D341Med (cell line): ENCODE measurements at regions not wholly inside any gene's neighbourhood (a gene's known extent, or its start where the extent isn't known, plus 50 kb on each side); places are given as distances from the start of the nearest gene placed in this dataset.

Experiments
- DNase-seq: peaks from one replicate; pipeline ENCODE4 v3.0.0; 2012; ENCODE audit warnings: low spot score

DNA sequence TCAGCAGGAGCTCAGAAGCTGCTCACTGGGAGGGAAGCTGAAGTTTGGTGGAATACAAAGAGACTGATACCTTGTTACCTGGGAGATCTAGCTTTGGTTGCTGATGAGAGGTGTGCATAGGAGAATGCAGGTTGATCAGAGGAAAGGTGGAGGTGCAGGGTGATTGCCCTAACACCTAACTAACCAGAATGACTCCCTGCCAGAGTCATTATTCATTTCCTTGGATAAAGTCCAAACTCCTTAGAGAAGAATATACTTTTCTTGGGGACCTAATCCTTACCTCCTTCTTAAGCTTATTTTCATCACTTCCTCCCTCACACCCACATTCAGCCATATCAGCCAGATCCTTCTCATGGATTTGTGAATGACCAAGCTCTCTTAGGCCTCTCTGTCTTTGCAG is 814.2 kb upstream of the TENM4 start:
- no peak for DNase-seq

DNA sequence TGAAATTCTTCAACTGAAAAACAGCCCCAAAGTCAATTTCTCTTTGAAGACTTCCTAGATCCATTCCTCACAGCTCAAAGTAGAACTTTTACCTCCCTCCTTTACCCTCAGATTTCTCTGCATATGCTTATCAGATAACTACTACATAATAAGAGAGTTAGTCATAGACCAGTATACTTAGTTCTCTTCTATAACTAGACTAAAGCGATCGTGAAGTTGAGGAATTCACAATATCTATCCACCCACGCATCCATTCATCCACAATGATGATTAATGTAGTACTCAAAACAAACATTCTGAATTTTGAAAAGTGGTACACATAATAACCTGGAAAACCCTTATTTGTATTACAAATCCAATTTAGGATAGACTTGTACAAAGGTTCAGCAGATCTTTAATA is 800.9 kb upstream of the TENM4 start:
- DNase-seq = no peak

DNA sequence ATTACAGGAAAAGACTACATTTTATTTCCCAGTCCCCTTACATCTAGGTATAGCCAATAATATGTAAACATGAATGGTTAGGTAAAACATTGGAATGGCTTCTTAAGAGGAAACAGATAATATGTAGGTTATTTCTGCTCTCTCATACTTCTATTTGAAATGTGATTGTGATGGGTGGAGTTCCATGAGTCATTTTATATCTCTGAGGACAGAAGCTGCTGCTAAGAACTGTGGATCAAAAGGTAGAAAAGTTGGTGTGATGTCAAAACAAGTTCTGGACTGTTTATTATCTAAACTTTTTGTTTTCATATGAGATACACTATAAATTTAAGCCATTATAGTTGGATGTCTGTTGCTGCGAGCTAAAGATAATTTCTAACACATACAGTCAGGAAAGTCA is 799.4 kb upstream of the TENM4 start:
- no peak for DNase-seq

DNA sequence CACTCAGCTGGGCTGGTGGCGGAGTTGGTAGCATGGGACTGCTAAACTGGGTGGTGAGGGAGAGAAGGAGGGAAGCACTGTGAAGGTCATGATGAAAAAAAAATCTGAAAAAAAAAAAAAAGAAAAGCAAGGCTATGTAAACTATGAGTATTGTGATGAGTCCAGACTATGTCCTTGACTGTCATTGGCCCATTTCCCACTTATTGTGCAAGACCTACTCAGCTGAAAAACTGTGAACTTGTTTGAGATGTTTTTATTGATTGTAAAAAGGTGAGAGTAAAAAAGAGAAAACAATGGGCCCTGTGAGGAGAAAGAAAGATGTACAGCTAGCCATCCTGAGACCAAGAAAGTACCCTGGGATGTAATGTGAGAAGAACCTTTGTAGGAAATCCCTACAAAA is 798.4 kb upstream of the TENM4 start:
- no peak for DNase-seq

DNA sequence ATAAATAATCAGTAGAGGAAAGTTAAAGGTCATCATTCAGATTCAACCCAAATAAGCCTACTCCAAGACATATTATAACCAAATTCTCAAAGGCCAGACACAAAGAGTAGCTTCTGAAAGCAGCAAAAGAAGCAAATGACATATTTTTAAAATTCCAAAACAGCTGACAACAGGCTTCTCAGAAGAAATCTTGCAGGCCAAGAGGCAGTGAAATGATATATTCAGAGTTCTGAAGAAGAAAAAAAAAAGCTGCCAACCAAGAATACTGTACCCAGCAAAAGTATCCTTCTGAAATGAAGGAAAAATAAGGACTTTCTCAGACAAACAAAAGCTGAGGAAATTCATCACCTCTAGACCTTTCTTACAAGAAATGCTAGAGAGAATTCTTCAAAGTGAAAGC is 787.1 kb upstream of the TENM4 start:
- no peak for DNase-seq

DNA sequence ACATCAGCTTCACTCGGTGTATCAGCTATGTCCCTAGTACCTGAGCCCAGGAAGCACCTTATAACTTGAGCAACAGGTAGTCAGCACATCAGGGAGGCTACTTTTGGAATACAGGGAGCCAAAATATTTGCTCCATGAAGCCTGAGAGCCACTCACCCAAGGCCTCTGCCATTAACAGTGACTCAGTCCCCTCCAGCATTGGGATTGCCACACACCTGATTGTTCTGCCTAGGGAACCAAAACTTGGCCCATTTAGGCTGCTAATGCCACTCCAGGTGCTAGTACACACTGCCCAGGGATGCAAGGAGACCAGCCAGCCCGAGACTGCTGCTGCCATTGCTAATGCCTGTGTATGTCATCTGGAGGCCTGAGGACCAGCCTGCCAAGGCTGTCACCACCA is 773.6 kb upstream of the TENM4 start:
- DNase-seq = no peak

DNA sequence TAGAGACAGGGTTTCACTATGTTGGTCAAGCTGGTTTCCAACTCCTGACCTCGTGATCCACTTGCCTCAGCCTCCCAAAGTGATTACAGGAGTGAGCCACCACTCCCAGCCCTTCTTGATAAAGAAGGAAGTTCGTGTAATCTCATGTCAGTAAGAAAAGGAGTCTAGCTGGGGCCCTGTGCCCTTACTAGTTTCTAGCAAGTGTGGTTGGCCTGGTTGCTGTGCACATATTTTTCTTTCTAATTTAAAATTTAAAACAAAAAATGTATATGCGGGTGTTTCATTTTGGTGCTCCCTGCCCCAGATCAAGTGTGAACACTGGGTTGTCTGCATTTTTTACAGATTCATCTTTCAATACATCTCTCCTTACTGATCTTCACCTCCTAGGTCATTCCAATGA is 770.8 kb upstream of the TENM4 start:
- DNase-seq = no peak

DNA sequence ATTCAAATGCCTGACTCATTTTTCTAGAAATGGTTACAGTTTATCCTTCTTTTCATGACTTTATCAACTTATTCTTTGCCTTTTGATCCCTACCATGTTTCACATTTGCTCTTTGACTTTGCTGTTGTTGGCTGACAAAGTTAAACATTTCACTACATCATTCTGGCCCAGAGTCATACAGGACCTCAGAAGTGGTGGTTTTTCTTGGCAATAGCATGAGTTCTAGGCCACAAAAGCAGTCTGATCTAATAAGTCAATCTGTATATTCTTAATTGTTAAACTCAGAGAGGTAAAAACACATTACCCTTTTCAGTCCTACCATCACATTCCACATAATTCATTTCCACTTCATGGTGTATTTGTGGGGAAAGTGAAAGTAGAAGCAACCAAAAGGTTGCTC is 763.2 kb upstream of the TENM4 start:
- DNase-seq = no peak

DNA sequence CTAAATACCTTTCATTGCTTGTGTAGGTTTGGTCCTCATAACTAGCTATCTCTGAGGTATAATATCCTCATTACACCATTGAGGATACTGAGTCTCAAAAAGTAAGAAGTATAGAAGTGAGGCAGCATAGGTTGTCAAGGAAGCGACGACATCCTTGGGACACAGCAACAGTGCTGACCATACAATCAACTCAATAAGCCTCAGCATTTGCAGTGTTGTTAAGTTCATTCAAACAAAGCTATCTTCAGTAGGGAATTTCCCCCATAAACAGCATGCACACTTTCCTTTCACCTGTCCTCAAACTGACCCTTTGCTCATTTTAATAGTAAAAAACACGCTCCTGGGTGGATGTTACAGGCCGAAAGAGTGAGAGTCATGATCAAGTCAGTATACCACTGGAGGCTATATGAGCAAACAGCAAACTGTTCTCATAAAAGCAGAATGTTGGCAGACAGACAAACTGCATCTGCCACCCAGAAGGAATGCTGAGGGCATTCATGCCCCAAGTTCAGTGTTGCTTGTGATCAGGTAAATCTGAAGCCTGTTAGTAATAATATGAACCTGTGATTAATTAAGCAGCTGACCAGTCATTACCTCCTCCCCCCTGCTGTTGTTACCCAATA is 756.2 kb upstream of the TENM4 start:
- no peak for DNase-seq

DNA sequence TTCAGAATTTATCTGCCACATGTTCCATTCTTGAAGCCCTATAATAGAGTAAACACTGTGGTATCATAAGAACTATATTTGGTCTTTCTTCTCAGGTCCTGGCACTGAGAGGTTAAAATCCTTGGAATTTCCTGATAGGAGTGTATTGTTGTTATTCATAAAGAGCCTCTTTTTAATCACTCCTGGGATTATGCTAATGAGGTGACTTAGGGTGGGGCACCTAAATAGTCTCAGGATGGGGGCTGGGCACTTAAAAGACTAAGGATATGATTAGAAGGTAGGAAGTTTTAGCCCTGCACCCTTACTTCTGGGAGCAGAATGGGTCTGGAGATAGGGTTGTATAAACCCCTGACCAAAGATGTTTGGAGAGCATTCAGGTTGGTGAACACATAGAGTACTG is 755.2 kb upstream of the TENM4 start:
- DNase-seq = no peak

DNA sequence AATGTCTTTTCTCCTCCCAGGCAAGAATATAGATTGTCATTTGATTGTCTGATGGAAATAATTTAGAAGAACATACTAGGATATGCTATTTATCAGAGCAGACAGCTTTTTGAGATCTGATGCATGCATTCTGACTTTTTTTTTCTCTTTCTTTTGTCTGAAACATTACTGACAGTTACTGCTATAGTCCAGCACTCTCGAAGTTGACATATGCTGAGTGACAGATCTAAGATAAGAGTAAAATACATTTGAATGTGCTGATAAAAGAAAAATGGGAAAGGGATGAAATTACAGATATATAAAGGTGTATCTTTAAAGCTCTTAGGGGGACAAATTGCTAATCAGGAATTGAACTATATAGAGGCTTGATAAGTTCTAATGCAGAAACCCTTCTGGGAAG is 753.8 kb upstream of the TENM4 start:
- DNase-seq = no peak

DNA sequence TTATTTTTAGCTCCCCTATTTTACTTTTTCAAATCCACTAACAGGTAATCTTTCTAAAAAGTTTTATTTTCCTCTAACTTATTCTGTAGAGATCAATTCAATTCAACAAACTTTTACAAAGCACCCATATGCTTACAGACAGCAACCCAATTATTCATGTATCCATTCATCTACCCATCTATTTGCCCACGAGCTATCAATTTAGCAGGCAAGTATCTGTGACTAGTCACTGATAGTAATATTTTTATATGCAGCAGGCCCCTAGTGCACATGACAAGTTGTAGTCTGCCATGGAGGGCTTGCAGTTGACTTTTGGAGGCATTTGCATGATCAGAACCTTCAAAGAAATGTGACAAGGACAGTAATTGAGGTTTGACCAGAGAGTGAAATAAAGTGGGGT is 753.2 kb upstream of the TENM4 start:
- no peak for DNase-seq

DNA sequence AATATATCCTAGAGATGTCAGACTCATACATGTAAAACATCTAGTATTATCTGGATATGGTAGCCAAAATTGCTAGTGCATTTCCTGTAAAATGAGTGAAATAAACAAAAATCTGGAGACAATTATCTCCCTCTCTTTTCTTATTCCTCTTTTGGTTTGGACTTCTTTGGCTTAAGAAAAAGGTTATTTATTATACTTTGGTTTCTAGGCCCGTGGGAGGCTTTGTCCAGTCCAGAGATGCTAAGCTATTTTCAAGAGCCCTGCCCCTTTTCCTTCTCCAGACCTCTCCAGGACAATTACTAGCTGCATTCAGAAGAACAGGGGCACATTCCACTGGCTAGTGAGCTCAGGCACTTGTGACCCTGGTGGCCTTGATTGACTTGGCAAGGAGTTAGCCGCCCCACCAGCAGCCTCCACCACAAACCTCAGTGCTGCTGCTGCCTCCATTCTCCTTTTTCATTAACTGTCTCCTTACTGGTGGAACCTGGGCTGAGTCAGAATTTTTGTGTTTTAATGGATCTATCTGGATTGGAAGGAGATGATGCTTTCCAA is 747.3 kb upstream of the TENM4 start:
- no peak for DNase-seq

DNA sequence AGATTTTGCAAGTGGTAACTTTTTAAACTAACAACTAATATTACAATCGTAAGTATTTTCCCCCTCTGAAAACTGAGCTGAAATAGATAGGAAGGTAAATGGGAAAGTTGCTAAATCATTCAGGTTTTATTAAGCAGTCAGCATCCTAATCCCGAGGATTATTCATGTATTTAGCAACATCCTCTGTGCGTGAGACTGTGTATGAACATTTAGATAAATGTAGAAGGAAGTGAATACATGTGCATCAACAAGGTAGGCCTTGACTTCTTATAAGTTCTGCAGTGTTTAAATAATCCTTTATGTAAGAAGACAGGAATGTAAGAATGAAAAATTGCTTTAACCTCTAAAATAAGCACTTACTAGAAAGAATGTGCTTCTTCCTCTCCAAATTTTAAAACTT is 745.9 kb upstream of the TENM4 start:
- DNase-seq = no peak

DNA sequence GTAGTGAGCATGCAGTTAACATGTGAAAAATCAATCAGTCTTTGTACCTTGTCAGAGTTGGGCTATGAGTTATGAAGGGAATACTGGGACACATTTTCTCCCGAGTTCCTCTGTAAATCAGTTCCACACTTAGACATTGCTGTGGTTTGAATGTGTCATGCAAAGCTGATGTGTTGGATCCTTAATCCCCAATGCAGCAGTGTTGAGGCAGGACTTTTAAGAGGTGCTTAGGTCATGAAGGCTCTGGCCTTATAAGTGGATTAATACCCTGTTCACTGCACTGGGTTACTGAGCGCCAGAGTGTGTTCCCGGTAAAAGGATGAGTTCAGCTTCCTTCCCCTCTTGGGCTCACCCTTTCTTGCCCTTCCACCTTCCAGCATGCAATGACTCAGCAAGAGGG is 742.1 kb upstream of the TENM4 start:
- no peak for DNase-seq

DNA sequence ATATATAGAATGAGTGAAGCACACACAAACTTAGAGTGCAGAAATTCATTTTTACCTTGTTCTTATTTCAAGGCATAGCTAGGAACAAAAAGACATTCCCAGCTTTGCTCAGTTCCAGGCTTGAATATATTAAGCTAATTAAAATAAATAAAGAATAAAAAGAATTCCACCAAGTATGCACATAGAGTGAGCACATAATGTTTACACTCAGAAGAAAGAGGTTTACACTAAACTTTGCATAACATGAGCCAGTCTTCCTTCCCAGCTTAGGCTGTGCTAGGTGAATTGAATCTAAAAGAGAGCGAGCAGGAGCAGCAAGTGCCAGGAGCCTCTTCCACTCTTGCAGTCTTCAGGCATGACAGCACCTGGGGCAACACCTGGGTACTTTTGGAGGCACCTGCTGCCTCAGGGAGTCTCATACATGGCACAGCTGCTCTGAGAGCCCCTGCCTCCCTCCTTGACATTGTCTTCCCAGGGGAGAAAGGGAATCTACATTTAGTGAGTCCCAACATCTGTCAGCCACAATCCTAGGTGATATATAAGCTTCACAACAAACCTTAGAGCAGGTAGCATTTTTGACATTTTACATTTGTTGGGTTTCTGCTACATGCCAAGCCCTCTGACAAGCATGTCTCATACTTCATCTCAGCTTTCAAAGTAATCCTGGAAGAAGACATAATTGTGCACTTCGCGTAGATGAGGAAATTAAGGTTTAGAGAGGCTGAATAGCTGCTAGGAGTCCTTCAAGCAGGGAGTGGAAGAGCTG is 732.7 kb upstream of the TENM4 start:
- DNase-seq = no peak

DNA sequence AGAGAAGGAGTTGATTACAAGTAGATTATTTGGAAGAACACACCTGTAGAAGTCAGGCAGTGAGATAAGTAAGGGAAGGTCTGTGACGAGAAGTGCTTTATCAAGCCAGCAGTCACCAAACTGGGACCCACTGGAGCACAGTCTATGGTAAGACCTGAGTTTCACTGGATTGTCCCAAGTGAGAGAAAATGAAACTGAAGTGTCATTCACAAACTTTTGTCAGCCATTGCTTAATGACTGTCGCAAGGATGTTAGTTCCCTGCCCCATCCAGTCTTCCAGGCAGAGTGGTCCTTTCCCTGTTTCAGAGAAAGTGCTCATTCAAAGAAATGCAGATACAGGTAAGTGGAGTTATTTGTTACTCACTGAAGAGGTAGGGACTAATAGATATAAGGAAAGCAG is 728.0 kb upstream of the TENM4 start:
- no peak for DNase-seq

DNA sequence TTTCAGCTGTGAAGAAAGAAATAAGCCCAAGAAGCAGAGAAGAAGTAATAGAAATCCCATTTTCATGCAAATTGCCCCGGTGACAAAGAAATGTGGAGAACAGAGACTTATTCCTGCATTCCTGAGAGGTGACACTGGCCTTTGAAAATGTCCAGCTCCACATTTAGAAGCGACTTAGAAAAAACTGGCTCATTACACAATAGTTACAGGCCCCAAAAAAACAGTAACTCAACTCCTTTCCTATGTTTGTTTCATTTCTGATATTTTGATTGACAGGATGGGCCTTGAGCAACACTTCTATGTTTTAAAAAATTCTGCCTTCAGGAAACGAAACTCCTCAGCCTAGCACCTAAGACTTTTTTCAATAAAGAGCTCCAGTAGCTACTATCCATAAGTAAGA is 726.9 kb upstream of the TENM4 start:
- DNase-seq = no peak

DNA sequence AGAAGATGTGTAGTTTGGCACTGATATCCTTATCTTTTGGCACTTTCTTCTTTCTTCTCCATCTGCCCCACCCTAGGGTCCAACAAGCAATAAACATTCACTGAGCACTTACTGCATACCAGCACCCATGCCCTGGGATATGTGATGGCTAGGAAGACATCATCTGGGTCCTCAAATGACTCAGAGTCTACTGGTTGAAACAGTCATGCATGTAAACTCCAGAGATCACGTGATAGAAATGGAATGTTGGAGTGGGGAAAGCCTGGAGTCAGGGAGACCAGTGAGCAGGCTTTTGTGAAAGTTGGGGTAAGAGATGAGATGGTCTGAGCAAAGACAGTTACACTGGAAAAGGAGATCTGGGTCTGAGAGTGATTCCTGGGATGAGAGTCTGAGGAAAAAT is 724.9 kb upstream of the TENM4 start:
- DNase-seq = no peak

DNA sequence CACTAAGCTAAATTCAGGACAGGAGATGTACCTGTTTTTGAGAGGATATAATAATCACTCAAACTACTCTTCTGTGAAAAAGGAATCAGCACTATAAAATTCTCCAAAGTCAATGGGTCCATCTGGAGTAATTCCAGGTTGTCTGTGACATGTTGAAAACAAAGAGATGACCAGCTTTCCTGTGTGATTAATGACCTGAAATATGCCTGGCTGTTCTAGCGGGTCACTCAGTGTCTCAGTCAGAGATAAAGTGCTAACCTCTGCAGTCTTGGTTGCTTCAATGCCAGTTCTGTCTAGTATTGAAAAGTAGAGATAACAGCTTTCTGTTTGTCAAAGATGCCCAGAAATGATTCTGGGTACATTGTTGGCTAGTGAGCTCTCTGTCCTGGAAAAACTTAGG is 722.6 kb upstream of the TENM4 start:
- DNase-seq = no peak

DNA sequence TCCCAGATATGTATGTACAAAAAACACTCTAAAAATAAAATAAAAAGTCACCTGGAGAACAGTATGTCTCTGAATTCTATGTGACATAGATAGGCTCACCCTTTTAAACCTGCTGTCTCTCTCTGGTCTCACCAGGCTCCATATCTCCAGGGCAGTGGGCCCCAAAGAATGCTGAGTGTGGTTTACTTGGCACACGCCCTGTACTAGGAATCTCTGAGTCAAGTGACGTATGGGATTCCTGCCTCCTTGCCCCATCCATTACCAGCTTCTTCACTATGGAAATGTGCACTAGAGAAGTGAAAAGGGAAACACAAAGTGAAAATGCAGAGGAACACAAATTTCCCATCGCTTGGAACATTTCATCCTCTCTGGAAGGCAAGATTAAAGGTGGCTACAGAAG is 722.2 kb upstream of the TENM4 start:
- no peak for DNase-seq

DNA sequence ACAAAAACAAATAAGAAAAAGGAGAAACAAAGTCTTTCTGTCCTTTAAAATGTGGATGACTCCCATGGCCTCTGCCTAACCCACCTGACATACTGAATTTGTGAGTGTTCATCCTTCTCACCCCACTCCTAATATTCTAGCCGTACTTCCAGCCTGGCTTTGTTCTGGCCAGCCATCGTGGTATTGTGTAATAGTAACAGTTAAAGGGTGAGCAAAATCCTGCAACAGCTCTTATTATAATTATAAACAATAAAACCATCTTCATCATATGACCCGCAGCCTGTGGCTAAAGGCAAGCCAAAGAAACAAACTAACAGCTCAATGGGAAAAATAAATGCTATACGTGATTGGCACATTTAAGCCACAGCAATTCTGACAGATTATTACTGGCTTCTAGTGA is 721.6 kb upstream of the TENM4 start:
- DNase-seq = no peak

DNA sequence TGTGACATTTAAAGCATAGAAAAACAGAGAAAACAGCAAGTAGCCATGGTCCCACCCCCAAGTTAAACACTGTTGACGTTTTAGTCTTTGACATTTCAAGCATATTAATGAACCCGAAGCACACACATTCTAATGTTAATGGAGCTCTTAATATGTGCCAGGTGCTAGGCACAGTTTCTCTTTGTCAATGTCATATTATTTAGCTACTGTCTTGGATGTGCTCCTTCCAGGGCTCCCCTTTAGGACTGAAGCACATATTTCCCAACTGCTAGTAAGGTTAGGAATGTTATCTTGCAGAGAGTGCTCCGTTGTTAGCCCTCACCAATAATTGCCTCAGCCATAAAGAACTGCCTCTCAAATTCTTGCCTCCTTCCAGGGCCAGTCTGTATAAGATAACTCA is 716.6 kb upstream of the TENM4 start:
- DNase-seq = no peak

DNA sequence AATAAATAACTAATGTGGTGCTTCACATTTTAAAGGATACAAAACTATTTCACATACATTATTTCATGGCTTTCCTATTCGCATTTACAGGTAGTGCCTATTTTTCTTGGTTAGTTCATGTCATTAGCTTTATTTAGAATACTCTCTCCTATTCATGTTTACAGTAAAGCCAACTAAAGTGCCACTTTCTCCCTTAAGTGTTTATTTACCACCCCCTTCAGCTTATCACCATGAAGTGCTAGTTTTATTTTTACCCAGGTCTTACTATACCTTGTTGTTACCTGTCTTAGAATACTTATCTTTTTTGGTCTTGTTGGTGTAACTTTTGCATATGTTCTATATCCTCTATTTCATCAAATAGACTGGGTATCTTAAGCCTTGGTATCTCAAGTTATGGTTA is 715.2 kb upstream of the TENM4 start:
- no peak for DNase-seq
